GM12878 (cell line): ENCODE measurements at regions not wholly inside any gene's neighbourhood (a gene's known extent, or its start where the extent isn't known, plus 50 kb on each side); places are given as distances from the start of the nearest gene placed in this dataset.

Source experiments
- ATAC-seq: fragments of 200-7000 bp; cut with Tn5 transposase; 3 replicates; pipeline ENCODE4 v1.9.1; 2020; ENCODE audit warnings: mild to moderate bottlenecking, moderate library complexity
- BruUV-seq: library from RNA; stranded (reverse); fragments of 400-500 nt; replicated peaks from 2 replicates; lab custom pipeline; 2021; lab: Mats Ljungman, UMichigan
- CTCF ChIA-PET: fragments of 300-600 bp; sonication (Branson Sonifier 250); formaldehyde crosslinking; extraction: SDS; loops from one replicate; lab custom pipeline; 2021; ENCODE audit warnings: inconsistent platforms; lab: Yijun Ruan, JAX
- POLR2A ChIA-PET: fragments of 350-600 bp; formaldehyde crosslinking; extraction: SDS; loops from one replicate; lab custom pipeline; 2021; ENCODE audit warnings: inconsistent platforms; lab: Charles Lee
- RAD21 ChIA-PET: fragments of 300-600 bp; sonication (Branson Sonifier 250); formaldehyde crosslinking; loops from one replicate; lab custom pipeline; 2023; ENCODE audit warnings: antibody characterized with exemption; ENCODE audit not compliant: unreplicated experiment; lab: Charles Lee
- SMC1A ChIA-PET: fragments of 300-600 bp; sonication (Branson Sonifier 250); formaldehyde crosslinking; loops from one replicate; lab custom pipeline; 2023; ENCODE audit not compliant: unreplicated experiment, uncharacterized antibody; lab: Charles Lee
- DNase-seq: peaks from one replicate; pipeline ENCODE4 v3.0.0-alpha.2; 2011; ENCODE audit warnings: low read depth, low spot score
- FAIRE-seq: peaks from 3 replicates; lab custom pipeline; 2011; peaks lifted over from hg19 to GRCh38; lab: Jason Lieb, UNC
- H2AFZ ChIP-seq: 2 replicates; pipeline ENCODE4 v1.6.0; 2011; ENCODE audit warnings: low read depth, low read length, control low read depth; ENCODE audit not compliant: control insufficient read depth
- H3K27ac ChIP-seq: 2 replicates; pipeline ENCODE4 v1.5.1; 2011; ENCODE audit warnings: control low read depth; ENCODE audit not compliant: control insufficient read depth, insufficient read depth
- H3K27me3 ChIP-seq, 2 experiments: replicated peaks in 1 of 2; 2 replicates each; pipeline versions ENCODE4 v1.6.0 to v1.6.1; 2011; ENCODE audit warnings: low read length in 1 of 2; ENCODE audit not compliant: control insufficient read depth in 2 of 2, insufficient read depth in 2 of 2
- H3K36me3 ChIP-seq, 2 experiments: 2 replicates each; pipeline ENCODE4 v1.5.1; 2011; ENCODE audit warnings: low read length in 1 of 2; ENCODE audit not compliant: control insufficient read depth in 2 of 2, insufficient read depth in 2 of 2
- H3K4me1 ChIP-seq: 2 replicates; pipeline ENCODE4 v1.6.1; 2011; ENCODE audit warnings: mild to moderate bottlenecking, low read length, moderate library complexity, mixed read lengths; ENCODE audit not compliant: control insufficient read depth, insufficient read depth
- H3K4me2 ChIP-seq: 2 replicates; pipeline ENCODE4 v1.6.0; 2011; ENCODE audit warnings: control low read depth; ENCODE audit not compliant: control insufficient read depth, insufficient read depth
- H3K4me3 ChIP-seq: fragments of 200-600 bp; sonication (generic); 2 replicates; pipeline ENCODE4 v1.5.1; 2016
- H3K79me2 ChIP-seq: 2 replicates; pipeline ENCODE4 v1.6.0; 2011; ENCODE audit warnings: low read length; ENCODE audit not compliant: control insufficient read depth, insufficient read depth
- H3K9ac ChIP-seq: 2 replicates; pipeline ENCODE4 v1.8.0; 2011; ENCODE audit warnings: low read length, control low read depth, mixed read lengths; ENCODE audit not compliant: control insufficient read depth, insufficient read depth
- H3K9me3 ChIP-seq: replicated peaks from 3 replicates; pipeline ENCODE4 v1.5.1; 2011; ENCODE audit warnings: mild to moderate bottlenecking, low read length; ENCODE audit not compliant: control insufficient read depth, insufficient read depth
- H4K20me1 ChIP-seq: 2 replicates; pipeline ENCODE4 v1.6.0; 2011; ENCODE audit not compliant: control insufficient read depth, insufficient read depth
- CEBPZ ChIP-seq: fragments of 150-350 bp; IDR thresholded peaks from 2 replicates; pipeline ENCODE4 v1.6.1; 2016; ENCODE audit warnings: low read depth, low read length
- ESRRA ChIP-seq: IDR thresholded peaks from 2 replicates; pipeline ENCODE4 v1.6.1; 2012; ENCODE audit warnings: mild to moderate bottlenecking, low read length, improper control_type of control experiment
- EZH2 ChIP-seq: IDR thresholded peaks from 2 replicates; pipeline ENCODE4 v1.6.1; 2012; ENCODE audit warnings: low read depth, mild to moderate bottlenecking, control low read depth, inconsistent platforms, low read length, borderline replicate concordance; ENCODE audit not compliant: control insufficient read depth
- IRF5 ChIP-seq: fragments of 450-650 bp; IDR thresholded peaks from 2 replicates; pipeline ENCODE4 v1.6.1; 2017; ENCODE audit warnings: borderline replicate concordance
- SRF ChIP-seq, 2 experiments: IDR thresholded peaks; 2 replicates each; pipeline ENCODE4 v1.6.1; 2011; ENCODE audit warnings: low read depth in 2 of 2, low read length in 2 of 2, mild to moderate bottlenecking in 1 of 2, moderate library complexity in 1 of 2
- WGBS: methylation state at CpG from one replicate; pipeline ENCODE4 v1.1.6; 2016; ENCODE audit warnings: low lambda C conversion rate; ENCODE audit not compliant: insufficient replicate concordance, insufficient coverage; ENCODE audit errors: missing lambda C conversion rate; 5-methylcytosine and 5-hydroxymethylcytosine counted together
- in situ Hi-C: fragments of 300-500 bp; cut with MboI; formaldehyde crosslinking; loops from 9 replicates; pipeline ENCODE4 v1.14.3; 2018; ENCODE audit warnings: mixed read lengths
- intact Hi-C: fragments of 100-400 bp; cut with micrococcal nuclease; formaldehyde crosslinking; loops from one replicate; pipeline ENCODE4 v1.14.2; 2022; ENCODE audit not compliant: unreplicated experiment
- TF ChIP-seq, protein P1 (sequence below): fragments of 450-650 bp; formaldehyde crosslinking; IDR thresholded peaks from 2 replicates; pipeline ENCODE4 v1.5.0; 2022; ENCODE audit warnings: mild to moderate bottlenecking, missing genetic modification characterization

GRCh38 chr2:129711816-129712675 is 267.4 kb upstream of the RAB6C start:
- ChIA-PET POLR2A (no interaction called here), CTCF (no interaction called here), SMC1A (no interaction called here), RAD21 (no interaction called here)
- Histone ChIP-seq H3K4me2 (no peak overlapping the region), H4K20me1 (no peaks in the 10 kb centered on the region), H3K4me1 (no peaks in the 10 kb centered on the region), H3K9me3 (no peaks in the 10 kb centered on the region), H3K36me3 (no peaks in the 10 kb centered on the region), H3K4me3 (no peak overlapping the region), H2AFZ (no peak overlapping the region), H3K79me2 (no peaks in the 10 kb centered on the region), H3K27me3 (no peaks in the 10 kb centered on the region; a peak in 1 of 4 replicates), H3K9ac (no peak overlapping the region), H3K27ac (no peak overlapping the region)
- WGBS, result 30% methylated on average over 7 of the region's 7 CpGs
- in situ Hi-C loops (no loop called here), intact Hi-C loops (no loop called here)
- no peak for TF ChIP-seq EZH2
- TF ChIP-seq SRF (IDR thresholded peaks at IDR 0.05; ENCODE audit: low read depth in 2 of 2, low read length in 2 of 2), result no peak
- no peak for TF ChIP-seq IRF5
- TF ChIP-seq ESRRA, result no peak
- TF ChIP-seq, protein P1, sequence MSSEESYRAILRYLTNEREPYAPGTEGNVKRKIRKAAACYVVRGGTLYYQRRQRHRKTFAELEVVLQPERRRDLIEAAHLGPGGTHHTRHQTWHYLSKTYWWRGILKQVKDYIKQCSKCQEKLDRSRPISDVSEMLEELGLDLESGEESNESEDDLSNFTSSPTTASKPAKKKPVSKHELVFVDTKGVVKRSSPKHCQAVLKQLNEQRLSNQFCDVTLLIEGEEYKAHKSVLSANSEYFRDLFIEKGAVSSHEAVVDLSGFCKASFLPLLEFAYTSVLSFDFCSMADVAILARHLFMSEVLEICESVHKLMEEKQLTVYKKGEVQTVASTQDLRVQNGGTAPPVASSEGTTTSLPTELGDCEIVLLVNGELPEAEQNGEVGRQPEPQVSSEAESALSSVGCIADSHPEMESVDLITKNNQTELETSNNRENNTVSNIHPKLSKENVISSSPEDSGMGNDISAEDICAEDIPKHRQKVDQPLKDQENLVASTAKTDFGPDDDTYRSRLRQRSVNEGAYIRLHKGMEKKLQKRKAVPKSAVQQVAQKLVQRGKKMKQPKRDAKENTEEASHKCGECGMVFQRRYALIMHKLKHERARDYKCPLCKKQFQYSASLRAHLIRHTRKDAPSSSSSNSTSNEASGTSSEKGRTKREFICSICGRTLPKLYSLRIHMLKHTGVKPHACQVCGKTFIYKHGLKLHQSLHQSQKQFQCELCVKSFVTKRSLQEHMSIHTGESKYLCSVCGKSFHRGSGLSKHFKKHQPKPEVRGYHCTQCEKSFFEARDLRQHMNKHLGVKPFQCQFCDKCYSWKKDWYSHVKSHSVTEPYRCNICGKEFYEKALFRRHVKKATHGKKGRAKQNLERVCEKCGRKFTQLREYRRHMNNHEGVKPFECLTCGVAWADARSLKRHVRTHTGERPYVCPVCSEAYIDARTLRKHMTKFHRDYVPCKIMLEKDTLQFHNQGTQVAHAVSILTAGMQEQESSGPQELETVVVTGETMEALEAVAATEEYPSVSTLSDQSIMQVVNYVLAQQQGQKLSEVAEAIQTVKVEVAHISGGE (CRISPR knock-in tag), result no peak
- no peak for TF ChIP-seq CEBPZ
- DNase-seq (no peak), ATAC-seq (no peak), FAIRE-seq (no peak)
- BruUV-seq, result no TSS peak
